ENCODE measurements at regions not wholly inside any gene's neighbourhood (a gene's known extent, or its start where the extent isn't known, plus 50 kb on each side); places are given as distances from the start of the nearest gene placed in this dataset.
A peak's percentile ranks its signal among the peaks of the same experiment; 100 is the strongest.

DNA sequence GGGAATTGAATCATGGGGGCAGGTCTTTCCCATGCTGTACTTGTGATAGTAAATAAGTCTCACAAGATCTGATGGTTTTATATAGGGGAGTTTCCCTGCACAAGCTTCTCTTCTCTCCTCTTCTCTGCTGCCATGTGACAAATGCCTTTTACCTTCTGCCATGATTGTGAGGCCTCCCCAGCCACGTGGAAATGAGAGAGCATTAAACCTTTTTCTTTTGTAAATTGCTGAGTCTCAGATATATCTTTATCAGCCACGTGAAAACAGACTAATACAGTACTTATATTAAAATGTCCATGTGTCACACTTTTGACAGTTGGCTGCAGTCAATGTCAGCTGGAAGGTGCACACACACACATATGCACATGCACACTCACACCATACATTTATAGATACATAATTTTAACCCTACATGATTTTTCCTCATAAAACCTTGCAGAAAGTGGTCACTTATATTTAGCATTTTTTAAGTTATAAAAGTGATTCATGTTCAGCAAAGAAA lies 128.9 kb downstream of the OTOR start:
- DNase-seq (ENCODE audit: low read depth in 2 of 2) = no peak
- TF ChIP-seq, protein P1, sequence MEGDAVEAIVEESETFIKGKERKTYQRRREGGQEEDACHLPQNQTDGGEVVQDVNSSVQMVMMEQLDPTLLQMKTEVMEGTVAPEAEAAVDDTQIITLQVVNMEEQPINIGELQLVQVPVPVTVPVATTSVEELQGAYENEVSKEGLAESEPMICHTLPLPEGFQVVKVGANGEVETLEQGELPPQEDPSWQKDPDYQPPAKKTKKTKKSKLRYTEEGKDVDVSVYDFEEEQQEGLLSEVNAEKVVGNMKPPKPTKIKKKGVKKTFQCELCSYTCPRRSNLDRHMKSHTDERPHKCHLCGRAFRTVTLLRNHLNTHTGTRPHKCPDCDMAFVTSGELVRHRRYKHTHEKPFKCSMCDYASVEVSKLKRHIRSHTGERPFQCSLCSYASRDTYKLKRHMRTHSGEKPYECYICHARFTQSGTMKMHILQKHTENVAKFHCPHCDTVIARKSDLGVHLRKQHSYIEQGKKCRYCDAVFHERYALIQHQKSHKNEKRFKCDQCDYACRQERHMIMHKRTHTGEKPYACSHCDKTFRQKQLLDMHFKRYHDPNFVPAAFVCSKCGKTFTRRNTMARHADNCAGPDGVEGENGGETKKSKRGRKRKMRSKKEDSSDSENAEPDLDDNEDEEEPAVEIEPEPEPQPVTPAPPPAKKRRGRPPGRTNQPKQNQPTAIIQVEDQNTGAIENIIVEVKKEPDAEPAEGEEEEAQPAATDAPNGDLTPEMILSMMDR (IDR thresholded peaks at IDR 0.05; ENCODE audit: low read depth, low read length) = no peak
- H3K4me3 ChIP-seq (replicated peaks in 1 of 2; ENCODE audit: low read depth in 2 of 2, low read length in 2 of 2) = no peak overlapping the region

DNA sequence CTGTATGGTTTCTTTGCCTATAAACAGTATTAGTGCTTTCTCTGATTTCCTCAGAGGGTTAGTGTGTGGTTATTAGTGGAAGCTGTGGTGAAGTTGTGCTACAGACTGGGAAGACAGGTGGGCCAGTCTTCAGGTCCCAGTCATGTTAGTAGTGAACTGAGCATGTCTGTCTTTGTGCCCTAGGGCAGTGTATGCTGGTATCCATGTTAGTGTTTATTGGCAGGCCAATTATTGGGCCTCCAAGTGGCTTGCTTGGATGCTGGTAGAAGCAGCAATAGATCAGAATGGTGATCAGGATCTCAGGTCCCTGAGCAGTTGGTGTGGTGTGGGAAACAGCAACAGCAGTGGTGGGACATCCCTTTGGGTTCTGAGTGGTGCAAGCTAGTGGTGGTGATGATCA lies 137.6 kb downstream of the OTOR start:
- TF ChIP-seq, protein P1 (IDR thresholded peaks at IDR 0.05; ENCODE audit: low read depth, low read length) = no peak
- H3K4me3 ChIP-seq (replicated peaks in 1 of 2; ENCODE audit: low read depth in 2 of 2, low read length in 2 of 2) = no peak overlapping the region
- DNase-seq (ENCODE audit: low read depth in 2 of 2) = no peak

DNA sequence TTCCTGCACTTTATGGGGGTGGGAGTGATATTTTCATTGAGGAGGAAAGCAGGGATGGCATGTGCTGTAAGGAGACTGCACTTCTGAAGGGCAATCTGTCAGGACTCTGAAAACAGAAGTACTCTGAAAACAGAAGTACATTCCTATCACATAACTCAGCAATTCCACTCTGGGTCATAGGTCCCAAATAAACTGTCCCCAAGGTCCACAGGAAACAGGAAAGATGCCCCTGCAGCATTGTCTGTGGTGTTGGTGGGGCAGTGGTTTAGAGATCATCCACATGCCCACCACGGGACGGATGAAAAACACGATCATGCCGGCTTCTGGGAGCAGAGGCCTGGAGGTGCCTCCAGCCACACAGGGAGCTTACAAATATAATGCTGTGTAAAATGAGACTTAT lies 150.3 kb downstream of the OTOR start:
- H3K4me3 ChIP-seq (replicated peaks in 1 of 2; ENCODE audit: low read depth in 2 of 2, low read length in 2 of 2) = no peak overlapping the region
- peak in 1 of 2 donors; percentile 8 for DNase-seq (ENCODE audit: low read depth in 2 of 2)
- TF ChIP-seq, protein P1 (IDR thresholded peaks at IDR 0.05; ENCODE audit: low read depth, low read length) = no peak

DNA sequence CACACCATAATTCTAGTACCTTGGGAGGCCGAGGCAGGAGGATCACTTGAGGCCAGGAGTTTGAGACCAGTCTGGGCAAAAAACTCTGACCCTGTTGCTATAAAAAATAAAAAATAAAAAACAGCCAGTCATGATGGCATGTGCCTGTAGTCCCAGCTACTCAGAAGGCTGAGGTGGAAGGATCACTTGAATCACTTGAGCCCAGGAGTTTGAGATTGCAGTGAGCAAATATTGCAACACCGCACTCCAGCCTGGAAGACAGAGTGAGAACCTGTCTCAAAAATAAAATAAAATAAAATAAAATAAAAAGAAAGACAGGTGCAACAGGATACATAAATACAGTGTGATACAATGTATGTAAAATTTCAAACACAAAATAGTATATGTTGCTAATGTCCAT lies 154.5 kb downstream of the OTOR start:
- TF ChIP-seq, protein P1 (IDR thresholded peaks at IDR 0.05; ENCODE audit: low read depth, low read length) = no peak
- H3K4me3 ChIP-seq (replicated peaks in 1 of 2; ENCODE audit: low read depth in 2 of 2, low read length in 2 of 2) = no peak overlapping the region
- no peak for DNase-seq (ENCODE audit: low read depth in 2 of 2)

DNA sequence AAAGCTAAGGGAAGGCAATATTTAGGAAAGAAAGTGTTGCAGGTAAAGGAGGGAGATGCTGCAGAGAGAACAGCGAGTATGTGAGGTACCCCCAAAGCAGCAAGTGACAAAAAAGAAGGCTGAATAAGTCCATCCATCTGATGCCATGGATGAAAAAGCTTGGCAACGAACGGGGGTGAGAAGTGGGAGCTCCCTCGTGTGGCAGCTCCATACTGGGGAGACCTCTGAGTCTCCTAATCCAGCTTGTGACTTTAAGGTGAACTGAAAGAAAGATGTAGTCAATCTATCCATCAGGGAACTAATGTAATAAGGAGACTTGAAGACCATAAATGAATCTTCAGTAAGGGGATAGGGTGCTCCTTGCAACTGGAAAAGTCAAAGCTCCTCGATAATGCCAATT lies 156.6 kb downstream of the OTOR start:
- no peak for DNase-seq (ENCODE audit: low read depth in 2 of 2)
- TF ChIP-seq, protein P1 (IDR thresholded peaks at IDR 0.05; ENCODE audit: low read depth, low read length) = no peak
- no peak overlapping the region for H3K4me3 ChIP-seq (replicated peaks in 1 of 2; ENCODE audit: low read depth in 2 of 2, low read length in 2 of 2)

DNA sequence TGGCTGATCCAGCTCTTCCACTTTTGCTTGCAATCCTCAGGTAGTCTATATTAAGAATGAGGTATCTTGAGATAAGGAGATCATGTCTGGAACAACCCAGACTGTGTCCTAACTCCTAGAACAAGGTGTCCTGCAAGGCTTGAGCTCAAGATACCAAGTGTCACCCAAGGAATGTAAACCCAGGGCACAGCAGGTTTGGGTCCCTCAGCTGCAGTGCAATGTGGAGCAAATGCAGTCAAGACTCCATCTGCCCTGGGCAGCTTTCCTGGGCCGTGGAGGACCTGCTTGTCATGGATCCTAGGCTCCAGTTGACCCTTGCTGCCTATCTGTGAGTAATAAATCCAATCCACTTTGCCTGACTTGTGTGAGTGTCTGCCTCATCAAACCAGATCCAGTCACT lies 166.1 kb downstream of the OTOR start:
- no peak overlapping the region for H3K4me3 ChIP-seq (replicated peaks in 1 of 2; ENCODE audit: low read depth in 2 of 2, low read length in 2 of 2)
- no peak for DNase-seq (ENCODE audit: low read depth in 2 of 2)
- TF ChIP-seq, protein P1 (IDR thresholded peaks at IDR 0.05; ENCODE audit: low read depth, low read length) = no peak

DNA sequence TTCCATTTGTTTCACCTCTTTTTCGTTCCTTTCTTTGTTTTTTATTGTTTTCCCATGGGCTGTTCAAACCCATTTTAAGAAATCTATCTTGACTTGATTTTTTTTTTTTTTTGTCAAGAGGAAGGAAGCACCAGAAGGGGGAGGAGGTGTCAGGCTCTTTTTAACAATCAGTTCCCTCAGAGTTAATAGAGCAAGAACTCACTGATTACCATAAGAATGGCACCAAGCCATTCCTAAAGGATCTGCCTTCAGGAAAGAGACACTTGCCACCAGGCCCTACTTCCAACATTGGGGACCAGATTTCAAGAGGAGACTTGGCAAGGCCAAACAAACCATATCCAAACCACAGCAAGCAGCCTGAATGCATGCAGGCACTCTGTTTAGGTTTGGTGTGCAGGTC lies 168.0 kb downstream of the OTOR start:
- DNase-seq (ENCODE audit: low read depth in 2 of 2) = no peak
- TF ChIP-seq, protein P1 (IDR thresholded peaks at IDR 0.05; ENCODE audit: low read depth, low read length) = no peak
- H3K4me3 ChIP-seq (replicated peaks in 1 of 2; ENCODE audit: low read depth in 2 of 2, low read length in 2 of 2) = no peak overlapping the region

Data from cardiac fibroblast (primary cell).